Caco-2 (cell line): ENCODE measurements at regions not wholly inside any gene's neighbourhood (a gene's known extent, or its start where the extent isn't known, plus 50 kb on each side); places are given as distances from the start of the nearest gene placed in this dataset.

Source experiments
- BruUV-seq: library from RNA; stranded (reverse); fragments of 400-500 nt; replicated peaks from 2 replicates; lab custom pipeline; 2021; lab: Mats Ljungman, UMichigan
- CTCF ChIA-PET: fragments of 300-600 bp; sonication (Branson Sonifier 250); formaldehyde crosslinking; loops from one replicate; lab custom pipeline; 2022; ENCODE audit warnings: antibody characterized with exemption; lab: Charles Lee
- POLR2A ChIA-PET: fragments of 300-600 bp; sonication (Branson Sonifier 250); formaldehyde crosslinking; loops from one replicate; lab custom pipeline; 2022; ENCODE audit warnings: antibody characterized with exemption; lab: Charles Lee
- DNase-seq, 2 experiments: peaks; one replicate each; pipeline versions ENCODE4 v3.0.0 to v3.0.0-alpha.2; 2020 to 2022
- H3K27me3 ChIP-seq: replicated peaks from 2 replicates; pipeline ENCODE4 v1.6.0; 2011; ENCODE audit warnings: low read length; ENCODE audit not compliant: control insufficient read depth, insufficient read depth
- H3K36me3 ChIP-seq: 2 replicates; pipeline ENCODE4 v1.5.1; 2011; ENCODE audit warnings: low read length; ENCODE audit not compliant: control insufficient read depth, insufficient read depth
- H3K4me1 ChIP-seq: fragments of 250-450 bp; sonication (Bioruptor Pico); 2 replicates; pipeline ENCODE4 v1.5.1; 2020; ENCODE audit warnings: mild to moderate bottlenecking
- H3K4me3 ChIP-seq: 2 replicates; pipeline ENCODE4 v1.5.1; 2011; ENCODE audit warnings: low read depth, mild to moderate bottlenecking, control low read depth, low read length
- H3K9me3 ChIP-seq: fragments of 250-450 bp; sonication (Bioruptor Pico); 2 replicates; pipeline ENCODE4 v1.5.1; 2020; ENCODE audit warnings: mild to moderate bottlenecking, moderate library complexity
- H3K27ac Mint-ChIP-seq: one replicate; pipeline ENCODE4 v1.8.0; 2022; ENCODE audit warnings: mixed read lengths; ENCODE audit not compliant: unreplicated experiment
- H3K27me3 Mint-ChIP-seq: one replicate; pipeline ENCODE4 v1.8.0; 2022; ENCODE audit warnings: mixed read lengths; ENCODE audit not compliant: insufficient read depth, unreplicated experiment
- H3K36me3 Mint-ChIP-seq: one replicate; pipeline ENCODE4 v1.8.0; 2022; ENCODE audit warnings: mild to moderate bottlenecking, mixed read lengths; ENCODE audit not compliant: insufficient read depth, unreplicated experiment
- H3K4me1 Mint-ChIP-seq: one replicate; pipeline ENCODE4 v1.8.0; 2022; ENCODE audit warnings: low read depth, mixed read lengths; ENCODE audit not compliant: unreplicated experiment
- H3K4me3 Mint-ChIP-seq: one replicate; pipeline ENCODE4 v1.8.0; 2022; ENCODE audit warnings: mild to moderate bottlenecking, moderate library complexity, mixed read lengths; ENCODE audit not compliant: unreplicated experiment
- H3K9me3 Mint-ChIP-seq: one replicate; pipeline ENCODE4 v1.8.0; 2022; ENCODE audit warnings: mixed read lengths; ENCODE audit not compliant: unreplicated experiment
- intact Hi-C: fragments of 100-400 bp; cut with micrococcal nuclease; formaldehyde crosslinking; loops from one replicate; pipeline ENCODE4 v1.10.0; 2022; ENCODE audit not compliant: unreplicated experiment
- TF ChIP-seq, protein P1 (sequence below), 2 experiments: fragments of 200-600 bp in 1 of 2; IDR thresholded peaks; 1 replicate in 1 of 2; 2 replicates in 1 of 2; pipeline versions ENCODE4 v1.5.1 to v1.8.0; 2011 to 2022; ENCODE audit warnings: antibody characterized with exemption in 1 of 2, control low read depth in 1 of 2, inconsistent platforms in 1 of 2, low read depth in 1 of 2, low read length in 1 of 2, mild to moderate bottlenecking in 1 of 2, moderate library complexity in 1 of 2; ENCODE audit not compliant: insufficient read depth in 1 of 2, severe bottlenecking in 1 of 2, unreplicated experiment in 1 of 2

DNA sequence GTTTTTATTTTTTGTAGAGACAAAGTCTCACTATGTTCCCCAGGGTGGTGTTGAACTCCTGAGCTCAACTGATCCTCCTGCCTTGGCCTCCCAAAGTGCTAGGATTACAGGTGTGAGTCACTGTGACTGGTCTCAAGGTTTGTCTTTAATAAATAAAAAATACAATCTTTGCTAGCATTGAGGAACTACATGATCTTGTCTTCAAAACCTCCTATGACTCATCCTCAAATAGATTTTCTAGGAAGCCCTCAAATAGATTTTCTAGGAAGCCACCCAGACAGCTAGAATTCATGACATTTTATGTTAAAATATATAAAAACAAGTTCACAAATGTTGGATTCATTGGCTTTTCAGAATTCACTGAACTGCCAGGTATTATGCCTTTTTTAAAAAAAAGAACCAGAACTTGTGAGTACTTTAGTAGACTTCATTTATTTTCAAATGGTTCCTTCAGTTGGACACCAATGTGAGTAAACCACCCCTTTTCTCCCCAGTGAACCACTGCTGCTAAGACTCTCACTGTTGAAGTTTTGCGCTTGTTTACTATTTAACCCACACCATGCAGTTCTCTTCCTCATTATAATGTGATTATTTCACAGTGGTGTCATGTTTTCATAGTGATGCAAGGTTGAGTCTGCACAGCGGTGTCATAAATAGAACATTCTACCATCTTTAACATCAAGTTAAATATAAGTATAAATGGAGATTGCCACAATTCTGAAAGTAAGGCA lies 303.9 kb downstream of the CASP12 start:
- no TSS peak for BruUV-seq
- ChIA-PET CTCF (no interaction called here), POLR2A (interaction anchor here (0.6 kb wide), 1 partner anchor 120 kb away, joined by 7 read pairs; no protein-coding TSS in a partner anchor)
- intact Hi-C loops, result no loop called here
- no peaks in the 10 kb centered on the region for H3K27me3 Mint-ChIP-seq
- no peaks in the 10 kb centered on the region for H3K36me3 Mint-ChIP-seq
- Histone ChIP-seq H3K27me3 (no peaks in the 10 kb centered on the region), H3K9me3 (no peaks in the 10 kb centered on the region), H3K4me3 (no peak overlapping the region), H3K4me1 (no peaks in the 10 kb centered on the region), H3K36me3 (no peaks in the 10 kb centered on the region)
- no peaks in the 10 kb centered on the region for H3K4me1 Mint-ChIP-seq
- no peak overlapping the region for H3K4me3 Mint-ChIP-seq
- H3K9me3 Mint-ChIP-seq, result no peaks in the 10 kb centered on the region
- TF ChIP-seq, protein P1, sequence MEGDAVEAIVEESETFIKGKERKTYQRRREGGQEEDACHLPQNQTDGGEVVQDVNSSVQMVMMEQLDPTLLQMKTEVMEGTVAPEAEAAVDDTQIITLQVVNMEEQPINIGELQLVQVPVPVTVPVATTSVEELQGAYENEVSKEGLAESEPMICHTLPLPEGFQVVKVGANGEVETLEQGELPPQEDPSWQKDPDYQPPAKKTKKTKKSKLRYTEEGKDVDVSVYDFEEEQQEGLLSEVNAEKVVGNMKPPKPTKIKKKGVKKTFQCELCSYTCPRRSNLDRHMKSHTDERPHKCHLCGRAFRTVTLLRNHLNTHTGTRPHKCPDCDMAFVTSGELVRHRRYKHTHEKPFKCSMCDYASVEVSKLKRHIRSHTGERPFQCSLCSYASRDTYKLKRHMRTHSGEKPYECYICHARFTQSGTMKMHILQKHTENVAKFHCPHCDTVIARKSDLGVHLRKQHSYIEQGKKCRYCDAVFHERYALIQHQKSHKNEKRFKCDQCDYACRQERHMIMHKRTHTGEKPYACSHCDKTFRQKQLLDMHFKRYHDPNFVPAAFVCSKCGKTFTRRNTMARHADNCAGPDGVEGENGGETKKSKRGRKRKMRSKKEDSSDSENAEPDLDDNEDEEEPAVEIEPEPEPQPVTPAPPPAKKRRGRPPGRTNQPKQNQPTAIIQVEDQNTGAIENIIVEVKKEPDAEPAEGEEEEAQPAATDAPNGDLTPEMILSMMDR (IDR thresholded peaks at IDR 0.05; ENCODE audit: insufficient read depth in 1 of 2, low read depth in 1 of 2, low read length in 1 of 2, severe bottlenecking in 1 of 2, unreplicated experiment in 1 of 2), result no peak
- no peak overlapping the region for H3K27ac Mint-ChIP-seq
- DNase-seq, result no peak

DNA sequence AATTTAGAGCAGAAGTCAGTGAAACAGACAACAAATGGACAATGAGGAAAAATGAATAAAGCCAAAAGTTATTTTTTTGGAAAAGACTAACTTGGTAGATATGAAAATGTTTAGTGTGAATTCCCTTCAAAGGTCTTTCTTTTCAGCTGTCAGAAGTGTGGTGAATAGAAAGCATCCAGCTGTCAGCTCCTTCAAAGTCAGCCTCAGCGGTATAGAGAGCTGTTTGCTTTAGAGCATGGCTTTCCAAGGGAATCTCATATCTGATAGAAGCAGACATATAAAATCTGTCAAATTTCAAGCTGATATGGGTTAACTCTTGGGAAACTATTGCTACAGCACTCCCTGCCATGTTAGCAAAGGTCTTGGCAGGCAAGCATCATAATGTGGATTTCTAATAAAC lies 309.3 kb downstream of the CASP12 start:
- peaks cover 5% of the 10 kb centered on the region for H3K27me3 Mint-ChIP-seq
- no peak overlapping the region for H3K4me3 Mint-ChIP-seq
- H3K4me3 ChIP-seq, result no peak overlapping the region
- no peaks in the 10 kb centered on the region for H3K36me3 Mint-ChIP-seq
- BruUV-seq, result no TSS peak
- no peaks in the 10 kb centered on the region for H3K4me1 Mint-ChIP-seq
- no peaks in the 10 kb centered on the region for H3K27me3 ChIP-seq
- TF ChIP-seq, protein P1 (IDR thresholded peaks at IDR 0.05; ENCODE audit: insufficient read depth in 1 of 2, low read depth in 1 of 2, low read length in 1 of 2, severe bottlenecking in 1 of 2, unreplicated experiment in 1 of 2), result no peak
- no peaks in the 10 kb centered on the region for H3K36me3 ChIP-seq
- H3K4me1 ChIP-seq, result no peaks in the 10 kb centered on the region
- ChIA-PET CTCF (no interaction called here), POLR2A (no interaction called here)
- intact Hi-C loops, result no loop called here
- H3K9me3 Mint-ChIP-seq, result no peaks in the 10 kb centered on the region
- no peak for DNase-seq
- H3K9me3 ChIP-seq, result no peaks in the 10 kb centered on the region
- no peak overlapping the region for H3K27ac Mint-ChIP-seq

DNA sequence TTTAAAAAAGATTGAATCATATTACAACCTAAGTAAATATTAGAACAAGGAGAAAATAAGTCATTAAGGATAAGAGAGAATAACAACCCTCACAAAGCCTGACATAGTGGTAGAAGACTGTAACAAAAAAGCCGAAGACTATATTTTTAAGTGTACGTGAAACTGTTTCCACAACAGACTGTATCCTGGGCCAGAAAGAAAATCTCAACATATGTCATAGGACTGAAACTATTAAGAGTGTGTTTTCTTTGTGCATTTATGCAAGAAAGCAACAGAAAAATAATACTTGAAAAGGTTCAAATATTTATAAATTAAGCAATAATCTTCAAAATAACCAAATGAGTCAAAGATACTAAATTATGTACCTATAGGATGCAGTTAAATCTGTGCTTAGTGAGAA lies 309.8 kb downstream of the CASP12 start:
- Mint-ChIP-seq H3K27me3 (peaks cover 6% of the 10 kb centered on the region), H3K27ac (no peak overlapping the region), H3K4me3 (no peak overlapping the region), H3K36me3 (no peaks in the 10 kb centered on the region), H3K4me1 (no peaks in the 10 kb centered on the region), H3K9me3 (no peaks in the 10 kb centered on the region)
- no peak overlapping the region for H3K4me3 ChIP-seq
- H3K27me3 ChIP-seq, result no peaks in the 10 kb centered on the region
- TF ChIP-seq, protein P1 (IDR thresholded peaks at IDR 0.05; ENCODE audit: insufficient read depth in 1 of 2, low read depth in 1 of 2, low read length in 1 of 2, severe bottlenecking in 1 of 2, unreplicated experiment in 1 of 2), result no peak
- H3K4me1 ChIP-seq, result no peaks in the 10 kb centered on the region
- POLR2A ChIA-PET, result no interaction called here
- intact Hi-C loops, result no loop called here
- H3K9me3 ChIP-seq, result no peaks in the 10 kb centered on the region
- no TSS peak for BruUV-seq
- DNase-seq, result no peak
- H3K36me3 ChIP-seq, result no peaks in the 10 kb centered on the region
- CTCF ChIA-PET, result no interaction called here
